NCI-H2196 treated with DMSO at 0.1 percent for 48 hours (cell line): ENCODE measurements at regions not wholly inside any gene's neighbourhood (a gene's known extent, or its start where the extent isn't known, plus 50 kb on each side); places are given as distances from the start of the nearest gene placed in this dataset.

ENCODE experiments used
- DNase-seq: peaks from one replicate; lab custom pipeline; 2025; ENCODE audit not compliant: unreplicated experiment; lab: John Stamatoyannopoulos, UW

- no peak for DNase-seq
Measured at GRCh38 chr10:110396284-110396651, 91.5 kb upstream of the SMNDC1 start.

- DNase-seq = no peak
Measured at GRCh38 chr10:110397856-110398255, 93.1 kb upstream of the SMNDC1 start.

GRCh38 chr10:110398419-110399105, 93.8 kb upstream of the SMNDC1 start:
- no peak for DNase-seq

GRCh38 chr10:110399106-110399964, 94.6 kb upstream of the SMNDC1 start:
- DNase-seq = no peak

- DNase-seq = no peak
Measured at GRCh38 chr10:110399965-110400933, 95.5 kb upstream of the SMNDC1 start.

- DNase-seq = no peak
Measured at GRCh38 chr10:110401401-110402076, 96.2 kb upstream of the DUSP5 start.

- DNase-seq = no peak
Measured at GRCh38 chr10:110402077-110402416, 95.7 kb upstream of the DUSP5 start.

GRCh38 chr10:110403593-110403992, 94.1 kb upstream of the DUSP5 start:
- DNase-seq = no peak

GRCh38 chr10:110404413-110404812, 93.3 kb upstream of the DUSP5 start:
- no peak for DNase-seq

- no peak for DNase-seq
Measured at GRCh38 chr10:110404825-110405224, 92.9 kb upstream of the DUSP5 start.

GRCh38 chr10:110405380-110405779, 92.3 kb upstream of the DUSP5 start:
- DNase-seq = no peak

- DNase-seq = no peak
Measured at GRCh38 chr10:110407301-110408170, 90.2 kb upstream of the DUSP5 start.

- DNase-seq = no peak
Measured at GRCh38 chr10:110408203-110408871, 89.4 kb upstream of the DUSP5 start.

- DNase-seq = no peak
Measured at GRCh38 chr10:110408943-110409342, 88.8 kb upstream of the DUSP5 start.

- DNase-seq = no peak
Measured at GRCh38 chr10:110409488-110409887, 88.2 kb upstream of the DUSP5 start.

GRCh38 chr10:110409926-110410325, 87.8 kb upstream of the DUSP5 start:
- no peak for DNase-seq

GRCh38 chr10:110410329-110411046, 87.2 kb upstream of the DUSP5 start:
- DNase-seq = no peak

- DNase-seq = no peak
Measured at GRCh38 chr10:110411047-110411410, 86.7 kb upstream of the DUSP5 start.
